CD4-positive, alpha-beta T cell treated with Interleukin-15 for 4 hours (primary cell): ENCODE measurements at regions not wholly inside any gene's neighbourhood (a gene's known extent, or its start where the extent isn't known, plus 50 kb on each side); places are given as distances from the start of the nearest gene placed in this dataset.
"Not testable (repeated sequence)": the region's sequence is repeated elsewhere in the genome, so short reads cannot be mapped to it uniquely, and the experiment has no call there.

Source experiments
- DNase-seq: peaks from one replicate; pipeline ENCODE4 v3.0.0-alpha.2; 2020; ENCODE audit warnings: low spot score

- DNase-seq, result no peak
Measured at GRCh38 chr6:40885139-40885774, 153.8 kb downstream of the UNC5CL start.

- DNase-seq, result no peak
Measured at GRCh38 chr6:40882323-40882997, 156.6 kb downstream of the UNC5CL start.

GRCh38 chr6:40881501-40881900 is 157.5 kb downstream of the UNC5CL start:
- DNase-seq, result no peak

GRCh38 chr6:40880906-40881305 is 158.1 kb downstream of the UNC5CL start:
- DNase-seq, result no peak

- DNase-seq, result no peak
Measured at GRCh38 chr6:40879169-40879568, 159.9 kb downstream of the UNC5CL start.

GRCh38 chr6:40877362-40877761 is 161.7 kb downstream of the UNC5CL start:
- no peak for DNase-seq

GRCh38 chr6:40876336-40876735 is 162.7 kb downstream of the UNC5CL start:
- no peak for DNase-seq

GRCh38 chr6:40874495-40874894 is 164.5 kb downstream of the UNC5CL start:
- no peak for DNase-seq

GRCh38 chr6:40871424-40871823 is 167.6 kb downstream of the UNC5CL start:
- no peak for DNase-seq

GRCh38 chr6:40868089-40868865 is 170.7 kb downstream of the UNC5CL start:
- not testable (repeated sequence) for DNase-seq

- DNase-seq, result not testable (repeated sequence)
Measured at GRCh38 chr6:40867527-40867926, 171.5 kb downstream of the UNC5CL start.

- DNase-seq, result not testable (repeated sequence)
Measured at GRCh38 chr6:40865259-40865658, 173.8 kb downstream of the UNC5CL start.

GRCh38 chr6:40860443-40860842 is 178.6 kb downstream of the UNC5CL start:
- no peak for DNase-seq

GRCh38 chr6:40856271-40856670 is 182.8 kb downstream of the UNC5CL start:
- DNase-seq, result no peak

GRCh38 chr6:40855168-40855880 is 183.7 kb downstream of the UNC5CL start:
- no peak for DNase-seq

GRCh38 chr6:40854592-40854991 is 184.4 kb downstream of the UNC5CL start:
- no peak for DNase-seq

GRCh38 chr6:40852779-40853373 is 186.1 kb downstream of the UNC5CL start:
- no peak for DNase-seq

GRCh38 chr6:40849546-40849945 is 189.5 kb downstream of the UNC5CL start:
- DNase-seq, result no peak

GRCh38 chr6:40848868-40849514 is 190.0 kb downstream of the UNC5CL start:
- DNase-seq, result no peak

- DNase-seq, result no peak
Measured at GRCh38 chr6:40848038-40848437, 191.0 kb downstream of the UNC5CL start.

- no peak for DNase-seq
Measured at GRCh38 chr6:40845553-40845952, 193.5 kb downstream of the UNC5CL start.

GRCh38 chr6:40844246-40844645 is 194.8 kb downstream of the UNC5CL start:
- DNase-seq, result no peak
